GM03348 (cell line): ENCODE measurements at regions not wholly inside any gene's neighbourhood (a gene's known extent, or its start where the extent isn't known, plus 50 kb on each side); places are given as distances from the start of the nearest gene placed in this dataset.

Source experiments
- DNase-seq: peaks from one replicate; pipeline ENCODE4 v3.0.0; 2012; ENCODE audit warnings: low spot score

GRCh38 chr13:32910530-32910929, 105.7 kb upstream of the KL start:
- no peak for DNase-seq

GRCh38 chr13:32911506-32911905, 104.7 kb upstream of the KL start:
- peak; percentile 64 for DNase-seq

GRCh38 chr13:32914686-32915085, 101.5 kb upstream of the KL start:
- no peak for DNase-seq

- DNase-seq: no peak
Measured at GRCh38 chr13:32917504-32917903, 98.7 kb upstream of the KL start.

DNA sequence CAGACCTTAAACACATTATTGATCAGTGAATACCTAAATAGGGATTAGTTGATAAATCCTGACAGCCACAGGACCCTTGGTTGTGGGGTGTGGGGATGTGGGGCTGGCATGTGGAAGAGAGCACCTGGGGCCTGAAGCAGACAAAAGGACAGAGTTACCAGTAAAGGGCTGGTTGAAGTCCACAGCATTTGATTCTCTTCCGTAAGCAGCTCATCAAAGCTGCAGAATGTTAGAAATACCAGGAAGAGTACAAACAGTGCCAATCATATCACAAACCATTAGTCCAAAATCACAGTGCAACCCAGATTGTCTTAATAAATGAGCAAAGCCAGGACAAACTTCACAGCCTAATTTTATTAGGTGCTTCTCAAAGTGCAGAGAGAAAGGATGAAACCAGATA, 92.5 kb upstream of the KL start:
- no peak for DNase-seq

DNA sequence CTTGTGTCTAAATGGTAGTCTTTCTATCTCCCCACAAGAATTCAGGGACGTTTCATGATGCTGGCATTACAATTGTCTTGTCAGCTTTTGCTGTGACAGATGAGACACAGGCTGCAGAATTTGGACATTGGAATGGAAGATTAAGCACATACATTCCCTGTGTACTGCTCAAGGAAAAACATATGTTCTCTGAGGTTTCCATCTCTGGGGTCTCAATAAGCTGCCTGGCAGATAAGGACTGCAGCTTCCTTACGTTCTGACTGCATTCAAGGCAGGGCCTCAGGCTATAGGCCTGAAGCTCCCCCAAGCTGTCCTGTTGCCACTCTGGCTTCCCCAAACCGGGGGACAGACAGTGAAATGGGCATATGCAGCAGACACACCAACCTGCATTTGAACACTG, 91.3 kb upstream of the KL start:
- no peak for DNase-seq

DNA sequence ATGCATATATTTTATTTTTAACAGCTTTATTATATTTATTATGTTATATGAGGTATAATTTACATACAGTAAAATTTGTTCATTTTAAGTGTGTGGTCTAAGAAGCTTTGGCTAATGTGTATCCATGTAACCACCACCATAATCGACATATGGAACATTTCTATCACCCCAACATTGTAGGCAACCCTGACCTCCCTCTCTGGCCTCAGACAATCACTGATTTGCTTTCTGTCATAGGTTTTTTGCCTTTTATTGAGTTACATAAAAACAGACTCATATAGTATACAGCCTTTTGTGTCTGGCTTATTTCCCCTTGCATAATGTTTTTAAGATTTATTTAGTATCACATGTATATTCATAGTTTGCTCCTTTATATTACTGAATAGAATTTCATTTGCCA, 90.7 kb upstream of the KL start:
- no peak for DNase-seq

DNA sequence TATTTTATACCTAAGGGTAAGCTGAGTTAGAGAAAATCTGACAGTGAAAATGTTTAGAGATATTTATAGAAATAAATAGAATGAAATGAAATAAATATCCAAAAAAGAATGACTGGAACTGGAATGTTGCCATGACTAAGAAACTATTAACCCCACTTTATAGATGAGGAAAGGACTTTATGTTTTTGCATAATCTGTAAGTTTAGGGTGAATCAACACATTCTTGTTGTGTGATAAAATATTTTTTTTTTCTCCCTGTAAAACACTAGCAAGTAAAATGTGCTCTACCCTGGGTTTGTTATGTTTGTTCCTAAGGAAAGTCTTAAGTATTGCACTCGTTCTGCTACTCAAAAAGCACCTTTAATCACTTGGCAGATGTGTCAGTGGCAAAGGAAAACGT, 83.8 kb upstream of the KL start:
- DNase-seq: no peak

DNA sequence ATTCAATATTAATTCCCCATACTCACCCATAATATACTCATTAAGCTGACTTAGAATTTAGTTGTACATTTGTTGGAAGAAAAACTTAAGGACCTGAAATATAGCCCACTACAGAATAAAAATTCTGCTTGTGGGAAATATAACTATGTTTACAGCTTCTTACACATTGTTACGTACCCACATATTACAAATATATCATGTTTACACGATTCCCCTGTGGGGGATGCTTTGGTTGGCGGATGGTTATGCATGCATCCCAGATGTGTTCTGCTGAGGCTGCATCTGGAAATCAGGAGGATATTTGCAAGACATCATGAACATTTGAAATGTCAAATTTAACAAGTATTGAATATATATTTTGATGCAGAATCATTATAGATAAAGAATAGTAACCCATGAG, 79.5 kb upstream of the KL start:
- no peak for DNase-seq

- no peak for DNase-seq
Measured at GRCh38 chr13:32938314-32938713, 77.9 kb upstream of the KL start.

GRCh38 chr13:32938907-32939306, 77.3 kb upstream of the KL start:
- peak; percentile 26 for DNase-seq

- DNase-seq: no peak
Measured at GRCh38 chr13:32940601-32941000, 75.6 kb upstream of the KL start.

DNA sequence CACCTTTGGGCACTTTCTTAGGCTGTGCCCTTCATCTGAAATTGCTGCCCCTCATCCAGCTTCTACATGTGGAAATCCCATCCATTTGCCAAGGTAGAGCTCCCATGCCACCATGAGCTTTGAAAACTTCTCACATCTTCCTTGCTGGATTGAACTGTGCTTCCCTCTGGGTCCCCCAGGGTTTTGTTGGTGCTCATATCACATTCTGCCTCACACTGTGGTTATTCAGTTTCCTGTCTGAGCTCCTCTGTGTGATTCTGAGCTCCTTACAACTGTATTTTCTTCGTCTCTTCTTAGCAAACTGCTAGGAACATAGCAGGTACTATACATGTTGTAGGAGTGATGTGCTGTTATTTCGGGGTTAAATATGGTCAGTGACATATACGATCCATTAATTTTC, 74.9 kb upstream of the KL start:
- no peak for DNase-seq

DNA sequence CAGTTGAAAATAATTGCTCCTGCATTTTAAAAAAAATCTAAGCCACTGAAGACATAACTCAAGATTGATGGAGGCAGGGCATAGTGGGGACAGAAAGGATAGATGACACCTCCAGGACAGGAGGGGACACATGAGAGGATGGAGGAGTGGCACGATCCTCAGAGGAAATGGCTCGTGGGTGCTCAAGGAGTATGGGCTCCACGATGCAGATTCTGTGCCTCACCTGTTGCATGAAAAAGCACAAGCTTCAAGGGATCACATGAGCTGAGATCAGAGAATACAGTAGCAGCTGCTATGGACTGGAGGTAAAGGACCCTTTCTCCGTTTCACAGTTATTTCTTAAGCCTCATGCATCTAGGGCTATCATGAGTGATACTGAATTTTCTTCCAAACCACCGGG, 69.7 kb upstream of the KL start:
- DNase-seq: no peak

DNA sequence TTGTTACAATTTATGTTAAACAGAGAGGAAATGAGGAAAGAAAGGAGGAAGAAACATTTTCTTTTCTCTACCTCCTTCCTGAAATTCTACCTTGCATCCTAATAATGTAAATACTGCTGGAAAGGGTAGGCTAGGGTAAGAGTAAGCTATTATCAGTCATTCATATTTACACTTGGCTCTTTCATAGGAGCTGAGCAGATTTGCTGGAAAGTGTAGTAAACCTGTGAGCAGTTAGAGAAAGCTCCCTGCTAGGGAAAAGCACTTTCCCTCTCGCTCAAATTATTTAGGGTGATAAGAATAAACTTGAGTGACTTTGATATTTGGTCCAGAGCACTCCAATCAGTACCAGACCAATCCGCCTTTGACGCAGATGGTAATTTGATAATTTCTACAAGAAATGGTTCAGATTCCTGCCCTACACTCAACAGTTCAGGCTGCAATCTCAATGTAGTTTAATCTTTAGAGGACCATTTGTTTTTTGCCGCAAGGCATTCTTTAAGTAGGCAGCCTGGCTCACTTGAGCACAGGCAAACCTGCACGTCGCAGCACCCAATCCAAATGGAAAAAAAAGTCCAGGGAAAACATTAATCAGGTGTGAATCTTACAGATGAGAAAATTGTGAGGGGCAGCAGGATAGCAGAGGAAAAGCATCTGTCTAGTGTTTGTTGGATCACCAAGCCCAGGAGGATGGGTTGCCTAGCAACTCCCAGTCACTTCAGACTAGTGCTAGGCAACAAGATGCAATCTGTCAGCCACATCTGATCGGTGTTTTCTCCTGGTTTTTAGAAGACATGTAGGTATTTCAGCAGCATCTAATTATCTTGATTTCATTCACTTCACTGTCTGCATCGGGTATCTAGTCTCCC, 68.6 kb upstream of the KL start:
- no peak for DNase-seq

GRCh38 chr13:32949820-32950219, 66.4 kb upstream of the KL start:
- no peak for DNase-seq

- DNase-seq: no peak
Measured at GRCh38 chr13:32951580-32951979, 64.6 kb upstream of the KL start.

DNA sequence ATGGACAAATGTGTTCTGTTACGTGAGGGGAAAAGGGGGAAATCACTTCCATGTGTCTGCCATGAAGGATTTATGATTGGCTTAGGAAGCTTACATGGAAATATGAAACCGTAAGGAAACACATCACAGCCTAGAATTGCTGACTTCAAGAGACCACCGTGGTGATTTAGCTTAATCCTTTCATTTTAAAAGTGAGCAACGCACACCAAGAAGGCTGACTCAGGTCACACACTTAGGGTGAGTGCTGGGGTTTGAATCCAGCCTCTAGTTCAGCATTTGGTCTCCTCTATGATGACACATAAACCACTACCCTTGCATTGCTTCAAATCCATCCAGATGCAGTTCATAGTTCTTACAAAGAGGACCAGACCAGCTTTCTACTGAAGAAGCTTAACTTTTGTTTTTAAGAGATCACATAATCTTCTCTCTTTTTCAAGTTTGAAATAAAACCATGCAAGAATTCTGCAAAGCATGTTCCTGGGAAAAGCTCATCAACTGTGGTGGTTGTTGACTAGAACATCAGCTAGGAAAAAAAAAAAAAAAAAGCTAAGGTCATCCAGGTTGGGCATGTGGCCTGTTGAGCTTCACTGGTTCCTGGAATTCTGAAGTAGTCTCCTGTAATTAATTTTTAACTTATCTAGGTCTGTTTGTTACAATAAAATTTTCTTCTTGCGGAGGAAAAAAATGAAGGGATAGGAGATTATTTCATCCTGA, 60.2 kb upstream of the KL start:
- DNase-seq: no peak

GRCh38 chr13:32956595-32956933, 59.7 kb upstream of the KL start:
- peak; percentile 14 for DNase-seq

DNA sequence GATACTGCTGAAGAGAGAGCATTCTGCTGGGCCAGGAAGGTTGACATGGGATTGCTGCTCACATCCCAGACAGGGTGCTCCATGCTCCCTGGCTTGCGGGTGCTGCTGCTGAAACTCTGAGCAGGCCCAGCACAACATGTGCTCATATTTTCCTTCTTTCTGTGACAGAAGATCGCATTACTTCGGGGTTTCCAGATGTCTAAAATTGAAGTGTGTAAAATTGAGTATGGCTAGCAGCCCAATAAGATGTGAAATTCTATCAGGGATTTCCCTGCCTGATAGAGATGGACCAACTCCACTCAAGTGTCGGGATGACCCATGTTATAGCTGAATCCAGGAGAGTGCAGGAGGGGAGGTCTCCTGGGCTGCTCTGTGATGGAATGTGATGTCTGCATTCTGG, 55.6 kb upstream of the KL start:
- DNase-seq: no peak

DNA sequence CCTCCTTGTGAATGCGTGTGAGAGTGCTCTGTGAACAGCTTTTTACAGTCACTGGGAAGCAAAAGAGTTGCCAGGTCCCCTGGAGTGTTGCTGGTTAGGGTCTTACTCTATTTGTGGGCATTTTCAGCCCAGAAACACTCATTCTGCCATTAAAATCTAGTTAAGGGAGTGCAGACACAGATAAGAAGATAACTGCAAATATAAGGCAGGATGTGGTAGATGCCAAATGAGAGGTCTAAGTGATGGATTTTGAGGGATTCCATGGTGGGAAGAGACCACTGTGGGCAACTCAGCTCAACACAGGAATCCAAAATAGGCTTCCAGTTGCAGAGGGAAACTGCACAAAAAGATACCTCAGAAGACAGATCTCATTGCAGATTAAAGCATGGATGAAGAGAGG, 54.5 kb upstream of the KL start:
- DNase-seq: no peak

DNA sequence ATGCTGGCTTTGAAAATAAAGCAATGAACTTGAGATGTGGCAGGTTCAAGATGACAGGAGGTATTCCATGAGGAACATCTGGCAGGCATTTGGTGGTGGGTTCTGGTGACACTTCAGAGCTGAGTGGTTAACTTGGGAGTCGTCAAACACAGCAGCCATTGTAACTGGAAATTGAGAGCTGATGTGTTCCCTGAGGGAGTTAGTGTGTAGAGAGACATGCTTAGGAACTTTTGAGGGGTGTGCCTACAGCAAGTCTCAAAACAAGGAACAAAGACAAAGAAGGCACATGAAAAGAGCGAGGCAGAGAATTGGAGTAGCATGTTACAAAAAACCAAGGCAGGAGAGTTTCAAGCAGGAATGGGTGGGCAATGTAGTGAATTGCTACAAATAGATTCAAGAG, 53.9 kb upstream of the KL start:
- DNase-seq: no peak

DNA sequence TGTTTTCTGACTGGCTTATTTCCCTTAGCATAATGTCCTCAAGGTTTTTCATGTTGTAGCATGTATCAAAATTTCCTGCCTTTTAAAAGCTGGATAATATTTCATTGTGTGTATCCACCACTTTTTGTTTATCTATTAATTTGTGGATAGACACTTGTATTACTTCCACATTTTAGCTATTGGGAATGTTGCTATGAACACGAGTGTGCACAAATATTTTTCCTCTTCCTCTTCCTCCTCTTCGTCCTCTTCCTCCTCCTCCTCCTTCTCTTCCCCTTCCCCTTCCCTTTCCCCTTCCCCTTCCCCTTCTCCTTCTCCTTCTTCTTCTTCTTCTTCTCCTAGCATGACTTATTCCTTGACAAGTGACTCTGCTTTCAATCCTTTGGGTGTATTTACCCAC, 51.2 kb upstream of the KL start:
- no peak for DNase-seq
